IPS-18c (cell line): ENCODE measurements at regions not wholly inside any gene's neighbourhood (a gene's known extent, or its start where the extent isn't known, plus 50 kb on each side); places are given as distances from the start of the nearest gene placed in this dataset.

ENCODE experiments used
- H3K4me3 ChIP-seq: 2 replicates; pipeline ENCODE4 v1.7.0; 2013; ENCODE audit warnings: low read depth, mild to moderate bottlenecking, low read length, moderate library complexity; ENCODE audit not compliant: insufficient read depth
- H3K9me3 ChIP-seq: one replicate; pipeline ENCODE4 v1.6.1; 2013; ENCODE audit warnings: mild to moderate bottlenecking, low read length, moderate library complexity; ENCODE audit not compliant: control insufficient read depth, insufficient read depth

- no peaks in the 10 kb centered on the region for H3K9me3 ChIP-seq
- H3K4me3 ChIP-seq: no peak overlapping the region
Observed at GRCh38 chr9:78811622-78812276, 514.8 kb downstream of the PSAT1 start.

GRCh38 chr9:78812665-78813064 lies 515.7 kb downstream of the PSAT1 start:
- Histone ChIP-seq H3K9me3 (no peaks in the 10 kb centered on the region), H3K4me3 (no peak overlapping the region)

GRCh38 chr9:78813602-78814180 lies 516.8 kb downstream of the PSAT1 start:
- no peaks in the 10 kb centered on the region for H3K9me3 ChIP-seq
- H3K4me3 ChIP-seq: no peak overlapping the region

- no peaks in the 10 kb centered on the region for H3K9me3 ChIP-seq
- no peak overlapping the region for H3K4me3 ChIP-seq
Observed at GRCh38 chr9:78821126-78821822, 524.3 kb downstream of the PSAT1 start.

- Histone ChIP-seq H3K4me3 (no peak overlapping the region), H3K9me3 (no peaks in the 10 kb centered on the region)
Observed at GRCh38 chr9:78826527-78826926, 529.6 kb downstream of the PSAT1 start.

GRCh38 chr9:78828521-78828920 lies 531.6 kb downstream of the PSAT1 start:
- Histone ChIP-seq H3K9me3 (no peaks in the 10 kb centered on the region), H3K4me3 (no peak overlapping the region)

- H3K4me3 ChIP-seq: no peak overlapping the region
- no peaks in the 10 kb centered on the region for H3K9me3 ChIP-seq
Observed at GRCh38 chr9:78830301-78830700, 533.4 kb downstream of the PSAT1 start.

- H3K9me3 ChIP-seq: no peaks in the 10 kb centered on the region
- no peak overlapping the region for H3K4me3 ChIP-seq
Observed at GRCh38 chr9:78831726-78832125, 534.8 kb downstream of the PSAT1 start.

- Histone ChIP-seq H3K4me3 (no peak overlapping the region), H3K9me3 (no peaks in the 10 kb centered on the region)
Observed at GRCh38 chr9:78835928-78836450, 539.1 kb downstream of the PSAT1 start.

GRCh38 chr9:78839252-78839651 lies 542.3 kb downstream of the PSAT1 start:
- H3K9me3 ChIP-seq: no peaks in the 10 kb centered on the region
- H3K4me3 ChIP-seq: no peak overlapping the region

- Histone ChIP-seq H3K9me3 (no peaks in the 10 kb centered on the region), H3K4me3 (no peak overlapping the region)
Observed at GRCh38 chr9:78848061-78848460, 551.1 kb downstream of the PSAT1 start.

- no peaks in the 10 kb centered on the region for H3K9me3 ChIP-seq
Observed at GRCh38 chr9:78856144-78856543, 559.2 kb downstream of the PSAT1 start.

GRCh38 chr9:78856781-78857180 lies 559.9 kb downstream of the PSAT1 start:
- H3K9me3 ChIP-seq: no peaks in the 10 kb centered on the region
- H3K4me3 ChIP-seq: no peak overlapping the region

More at GRCh38 chr9:78856144-78856543, 559.2 kb downstream of the PSAT1 start:
- no peak overlapping the region for H3K4me3 ChIP-seq

- H3K9me3 ChIP-seq: no peaks in the 10 kb centered on the region
- H3K4me3 ChIP-seq: no peak overlapping the region
Observed at GRCh38 chr9:78857373-78858225, 560.7 kb downstream of the PSAT1 start.

GRCh38 chr9:78858266-78858665 lies 561.3 kb downstream of the PSAT1 start:
- Histone ChIP-seq H3K9me3 (no peaks in the 10 kb centered on the region), H3K4me3 (no peak overlapping the region)

GRCh38 chr9:78860801-78861475 lies 564.0 kb downstream of the PSAT1 start:
- Histone ChIP-seq H3K9me3 (no peaks in the 10 kb centered on the region), H3K4me3 (no peak overlapping the region)

- no peaks in the 10 kb centered on the region for H3K9me3 ChIP-seq
- no peak overlapping the region for H3K4me3 ChIP-seq
Observed at GRCh38 chr9:78863531-78863930, 566.6 kb downstream of the PSAT1 start.
